Natural killer cell (primary cell): ENCODE measurements at regions not wholly inside any gene's neighbourhood (a gene's known extent, or its start where the extent isn't known, plus 50 kb on each side); places are given as distances from the start of the nearest gene placed in this dataset.

Source experiments
- ATAC-seq, 3 donors: fragments of 150-1000 bp in 2 of 3; fragments of 200-7000 bp in 1 of 3; cut with Tn5 transposase; 1 replicate in 1 of 3; 2 replicates in 2 of 3; pipeline ENCODE4 v1.10.0; 2021; ENCODE audit warnings: mild to moderate bottlenecking in 2 of 3, moderate library complexity in 2 of 3
- DNase-seq, 2 donors: peaks; one replicate each; pipeline versions ENCODE4 v3.0.0 to v3.0.0-alpha.2; 2013 to 2021; ENCODE audit warnings: mixed read lengths in 1 of 2
- H3K27ac ChIP-seq: one replicate; pipeline ENCODE4 v1.5.1; 2013; ENCODE audit warnings: mild to moderate bottlenecking, low read length
- H3K27me3 ChIP-seq: one replicate; pipeline ENCODE4 v1.6.1; 2013; ENCODE audit warnings: low read length; ENCODE audit not compliant: control insufficient read depth, insufficient read depth
- H3K36me3 ChIP-seq: one replicate; pipeline ENCODE4 v1.6.1; 2013; ENCODE audit warnings: low read length; ENCODE audit not compliant: control insufficient read depth, insufficient read depth
- H3K4me1 ChIP-seq: one replicate; pipeline ENCODE4 v1.6.1; 2013; ENCODE audit warnings: low read length; ENCODE audit not compliant: control insufficient read depth, insufficient read depth
- H3K4me3 ChIP-seq: one replicate; pipeline ENCODE4 v1.5.1; 2013; ENCODE audit warnings: low read length
- H3K9me3 ChIP-seq: one replicate; pipeline ENCODE4 v1.6.1; 2013; ENCODE audit warnings: low read length; ENCODE audit not compliant: control insufficient read depth, insufficient read depth
- H3K27ac Mint-ChIP-seq, 2 donors: one replicate each; pipeline ENCODE4 v1.8.0; 2022; ENCODE audit warnings: mild to moderate bottlenecking in 2 of 2, mixed read lengths in 2 of 2, moderate library complexity in 1 of 2
- H3K27me3 Mint-ChIP-seq, 2 donors: one replicate each; pipeline ENCODE4 v1.8.0; 2022; ENCODE audit warnings: low read depth in 2 of 2, mixed read lengths in 2 of 2
- H3K36me3 Mint-ChIP-seq: one replicate; pipeline ENCODE4 v1.8.0; 2022; ENCODE audit warnings: mixed read lengths
- H3K4me1 Mint-ChIP-seq, 2 donors: one replicate each; pipeline ENCODE4 v1.8.0; 2022; ENCODE audit warnings: mixed read lengths in 2 of 2
- H3K4me3 Mint-ChIP-seq: one replicate; pipeline ENCODE4 v1.8.0; 2022; ENCODE audit warnings: mild to moderate bottlenecking, moderate library complexity, mixed read lengths
- H3K9me3 Mint-ChIP-seq, 2 donors: one replicate each; pipeline ENCODE4 v1.8.0; 2022; ENCODE audit warnings: mixed read lengths in 2 of 2
- CTCF ChIP-seq: fragments of 200-600 bp; IDR thresholded peaks from one replicate; pipeline ENCODE4 v1.8.0; 2022; ENCODE audit warnings: antibody characterized with exemption
- WGBS: methylation state at CpG from one replicate; pipeline ENCODE4 v1.1.7; 2013; ENCODE audit warnings: missing lambda C conversion rate; ENCODE audit not compliant: insufficient coverage; 5-methylcytosine and 5-hydroxymethylcytosine counted together
- intact Hi-C: fragments of 100-400 bp; cut with micrococcal nuclease; formaldehyde crosslinking; loops from one replicate; pipeline ENCODE4 v1.14.2; 2022

DNA sequence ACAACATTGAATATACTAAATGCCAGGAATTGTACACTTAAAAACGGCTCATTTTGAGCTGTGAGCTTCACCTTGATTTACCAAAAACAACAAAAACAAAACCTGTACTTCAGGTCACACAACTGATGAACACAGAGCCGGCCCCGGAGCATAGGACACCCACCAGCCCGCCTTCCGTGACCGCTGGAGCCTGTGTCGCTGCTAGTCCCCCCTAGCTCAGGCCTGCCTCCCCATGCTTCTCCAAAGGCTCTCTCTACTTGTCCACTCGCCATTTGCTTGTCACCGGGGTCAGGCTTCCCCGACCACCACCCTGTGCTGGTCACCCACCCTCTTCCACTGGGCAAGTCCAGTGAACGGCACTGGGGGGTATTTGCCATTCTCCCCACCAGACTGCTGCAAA lies 113.8 kb upstream of the TNRC6C start:
- no peak for TF ChIP-seq CTCF
- H3K9me3 Mint-ChIP-seq: no peaks in the 10 kb centered on the region
- Histone ChIP-seq H3K36me3 (no peaks in the 10 kb centered on the region), H3K4me1 (peaks cover 68% of the 10 kb centered on the region), H3K27me3 (no peaks in the 10 kb centered on the region), H3K9me3 (no peaks in the 10 kb centered on the region), H3K4me3 (no peak overlapping the region), H3K27ac (peak overlapping the region; percentile 39)
- no peak for DNase-seq
- H3K36me3 Mint-ChIP-seq: no peaks in the 10 kb centered on the region
- peaks cover 54 to 58% of the 10 kb centered on the region in 2 donors for H3K4me1 Mint-ChIP-seq
- WGBS: 92% methylated on average over 11 of the region's 11 CpGs
- intact Hi-C loops: no loop called here
- H3K4me3 Mint-ChIP-seq: peak overlapping the region; percentile 9
- ATAC-seq: no peak
- H3K27ac Mint-ChIP-seq: peak overlapping the region; percentile 84 to 96
- H3K27me3 Mint-ChIP-seq: peaks cover 0 to under 1% of the 10 kb centered on the region in 2 donors

GRCh38 chr17:77845541-77846225 lies 112.8 kb upstream of the TNRC6C start:
- no peaks in the 10 kb centered on the region for H3K36me3 ChIP-seq
- no peaks in the 10 kb centered on the region for H3K36me3 Mint-ChIP-seq
- no peak overlapping the region for H3K4me3 Mint-ChIP-seq
- H3K4me1 ChIP-seq: peaks cover 63% of the 10 kb centered on the region
- peaks cover 50 to 56% of the 10 kb centered on the region in 2 donors for H3K4me1 Mint-ChIP-seq
- no peak overlapping the region for H3K4me3 ChIP-seq
- H3K9me3 Mint-ChIP-seq: no peaks in the 10 kb centered on the region
- H3K9me3 ChIP-seq: no peaks in the 10 kb centered on the region
- WGBS: 73% methylated on average over 19 of the region's 19 CpGs
- no peaks in the 10 kb centered on the region for H3K27me3 ChIP-seq
- no peaks in the 10 kb centered on the region for H3K27me3 Mint-ChIP-seq
- no peak for TF ChIP-seq CTCF
- ATAC-seq (no peak), DNase-seq (no peak)
- intact Hi-C loops: no loop called here
- no peak overlapping the region for H3K27ac Mint-ChIP-seq
- no peak overlapping the region for H3K27ac ChIP-seq

- Mint-ChIP-seq H3K27ac (peak overlapping the region in 1 of 2 donors; percentile 73), H3K27me3 (no peaks in the 10 kb centered on the region), H3K4me3 (no peak overlapping the region), H3K9me3 (no peaks in the 10 kb centered on the region), H3K4me1 (peaks cover 40 to 54% of the 10 kb centered on the region in 2 donors), H3K36me3 (no peaks in the 10 kb centered on the region)
- ATAC-seq (no peak), DNase-seq (peak in 1 of 2 donors; percentile 63)
- Histone ChIP-seq H3K36me3 (no peaks in the 10 kb centered on the region), H3K27ac (no peak overlapping the region), H3K9me3 (no peaks in the 10 kb centered on the region), H3K4me3 (no peak overlapping the region), H3K27me3 (no peaks in the 10 kb centered on the region), H3K4me1 (peaks cover 62% of the 10 kb centered on the region)
- WGBS: 10% methylated on average over 4 of the region's 5 CpGs
- no peak for TF ChIP-seq CTCF
- intact Hi-C loops: no loop called here
Observed at GRCh38 chr17:77846531-77847085, 111.9 kb upstream of the TNRC6C start.
